ENCODE measurements at regions not wholly inside any gene's neighbourhood (a gene's known extent, or its start where the extent isn't known, plus 50 kb on each side); places are given as distances from the start of the nearest gene placed in this dataset.
"Not testable (repeated sequence)": the region's sequence is repeated elsewhere in the genome, so short reads cannot be mapped to it uniquely, and the experiment has no call there.

DNA sequence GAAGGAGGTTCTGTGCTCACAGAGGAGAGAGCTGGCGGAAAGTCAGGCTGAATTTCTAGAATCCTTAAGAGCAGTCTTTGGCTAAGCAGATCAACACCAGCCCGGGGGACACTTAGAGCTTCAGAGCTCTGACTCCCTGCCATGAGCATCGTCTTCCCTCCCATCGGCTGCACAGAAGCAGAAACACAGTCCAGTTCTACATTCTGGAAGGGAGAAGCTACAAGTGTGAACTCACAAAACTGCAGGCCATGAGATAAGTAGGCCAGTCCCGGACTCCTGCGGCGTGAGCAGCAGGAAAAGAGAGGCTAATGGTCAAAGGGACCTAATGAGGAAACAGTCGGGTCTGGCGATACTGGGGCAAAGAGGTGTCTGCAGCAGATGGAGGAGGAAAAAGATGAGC is 211.5 kb downstream of the DHX15 start:
- ATAC-seq (peak; percentile 51 to 60), DNase-seq (no peak)
- intact Hi-C loops (cut with DNase I): no loop called here

DNA sequence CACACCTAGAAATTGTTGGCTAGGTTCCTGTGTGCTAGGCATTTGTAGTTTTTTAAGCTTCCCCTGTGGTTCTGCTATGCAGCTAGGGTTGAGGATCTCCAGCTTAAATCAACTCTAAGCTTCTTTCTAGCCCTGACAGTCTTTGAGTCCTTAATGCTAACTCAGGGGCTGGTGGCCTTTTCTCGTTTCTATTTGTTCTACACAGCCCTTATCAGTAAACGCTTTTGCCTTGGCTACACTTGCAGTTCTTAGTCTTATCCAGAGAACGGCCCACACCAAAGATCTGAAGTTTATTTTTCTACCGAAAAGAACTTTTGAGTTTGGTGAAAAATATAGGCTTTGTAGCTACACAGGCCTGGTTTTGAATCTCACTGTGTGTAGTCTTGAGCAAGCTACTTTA is 212.0 kb downstream of the DHX15 start:
- intact Hi-C loops (cut with DNase I): no loop called here
- ATAC-seq: peak in 1 of 2 donors; percentile 68
- DNase-seq: no peak

DNA sequence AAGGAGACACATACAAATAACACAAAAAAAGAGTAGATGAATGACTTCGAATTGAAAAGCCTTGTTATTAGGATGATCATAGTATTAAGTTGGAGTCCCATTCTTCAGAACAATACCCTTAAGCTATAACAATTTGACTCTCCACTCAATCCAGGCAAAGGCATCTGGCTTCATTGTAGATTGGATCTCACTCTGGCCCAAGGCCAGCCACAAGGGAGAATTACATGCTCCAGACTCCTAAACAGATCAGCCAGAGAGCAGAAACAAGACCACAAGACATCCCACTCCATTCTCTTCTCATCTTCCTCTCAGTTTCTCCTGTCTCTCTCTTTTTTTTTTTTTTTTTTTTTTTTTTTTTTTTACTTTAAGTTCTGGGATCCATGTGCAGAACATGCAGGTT is 213.9 kb downstream of the DHX15 start:
- intact Hi-C loops (cut with DNase I): no loop called here
- no peak for DNase-seq
- ATAC-seq: no peak

DNA sequence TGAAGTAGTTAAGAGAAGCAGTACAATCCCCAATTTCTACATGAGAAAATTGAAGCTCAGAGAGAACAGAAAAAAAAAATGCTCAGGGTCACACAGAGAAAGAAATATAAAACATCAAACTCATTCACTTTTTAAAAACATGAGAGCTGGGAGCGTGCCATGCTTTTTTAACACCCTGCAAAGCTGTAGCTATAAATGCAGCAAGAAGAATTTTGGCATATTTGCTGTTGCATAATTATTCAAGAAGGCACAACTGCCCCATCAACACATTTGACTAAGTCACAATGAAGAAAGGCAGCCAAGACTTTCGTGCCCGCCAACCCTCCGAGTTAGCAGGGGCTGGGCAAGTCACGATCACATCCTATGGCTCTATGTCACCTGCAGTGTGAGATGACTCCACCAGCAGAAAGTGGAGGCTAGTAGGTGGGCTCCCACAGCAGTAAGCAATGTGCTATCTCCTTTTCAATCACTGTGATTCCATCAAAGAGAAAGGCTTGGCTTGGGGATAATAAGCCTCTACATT is 214.8 kb downstream of the DHX15 start:
- DNase-seq: no peak
- no peak for ATAC-seq
- intact Hi-C loops (cut with DNase I): no loop called here

DNA sequence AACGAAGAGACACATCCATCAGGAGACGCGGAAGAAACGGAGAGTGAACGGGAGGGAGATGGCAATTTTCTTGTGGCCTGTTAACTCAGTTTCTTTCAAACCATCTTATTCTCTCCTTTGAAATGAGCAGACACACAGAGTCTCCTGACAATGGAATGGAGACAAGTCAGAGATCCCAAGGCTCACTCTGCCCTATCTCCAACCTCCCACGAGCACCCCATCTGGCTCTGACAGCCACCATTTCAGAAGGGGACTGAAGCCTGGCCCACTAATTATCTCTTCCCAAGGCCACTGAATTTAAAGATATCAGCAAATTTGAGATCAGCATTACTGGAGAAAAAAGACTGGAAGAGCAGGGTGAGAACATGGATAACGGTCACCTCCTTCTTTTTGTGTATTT is 215.6 kb downstream of the DHX15 start:
- intact Hi-C loops (cut with DNase I): no loop called here
- DNase-seq: no peak
- ATAC-seq: no peak

DNA sequence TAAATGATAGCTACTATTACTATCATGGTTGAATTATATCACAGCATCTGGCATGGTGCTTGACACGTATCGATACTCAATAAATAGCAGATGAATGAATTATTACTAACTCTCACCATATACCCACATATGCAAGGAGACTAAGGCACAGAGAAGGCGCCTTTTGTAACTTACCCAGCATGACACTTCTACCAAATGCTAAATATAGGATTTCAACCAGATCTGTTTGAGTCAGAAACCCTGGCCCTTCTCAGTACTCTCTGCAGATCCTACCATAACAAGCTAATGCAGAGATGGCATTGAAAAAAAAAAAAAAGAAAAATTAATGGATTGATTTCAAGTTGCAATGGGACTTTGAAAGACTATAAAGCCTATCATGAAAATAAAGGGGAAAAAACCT is 219.5 kb downstream of the DHX15 start:
- DNase-seq (no peak), ATAC-seq (no peak)
- intact Hi-C loops (cut with DNase I): no loop called here

DNA sequence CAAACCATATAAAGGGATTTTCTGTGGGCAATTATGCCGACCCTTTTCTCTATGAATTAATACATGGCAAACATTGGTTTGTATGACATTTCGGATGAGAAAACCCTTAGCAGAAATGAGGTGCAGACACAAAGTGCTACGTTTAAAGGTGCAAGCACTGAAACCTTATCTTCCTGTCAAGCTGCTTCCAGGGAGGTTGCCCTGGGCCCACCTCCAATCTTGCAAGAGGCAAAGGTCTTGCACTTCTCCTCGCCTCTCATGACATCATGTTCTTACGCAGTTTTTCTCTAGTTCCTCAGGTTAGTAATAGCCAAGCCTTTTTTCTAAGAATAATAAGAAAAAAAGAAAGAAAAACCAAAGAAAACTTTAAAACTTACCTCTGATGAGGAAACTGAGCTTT is 220.1 kb downstream of the DHX15 start:
- ATAC-seq: no peak

DNA sequence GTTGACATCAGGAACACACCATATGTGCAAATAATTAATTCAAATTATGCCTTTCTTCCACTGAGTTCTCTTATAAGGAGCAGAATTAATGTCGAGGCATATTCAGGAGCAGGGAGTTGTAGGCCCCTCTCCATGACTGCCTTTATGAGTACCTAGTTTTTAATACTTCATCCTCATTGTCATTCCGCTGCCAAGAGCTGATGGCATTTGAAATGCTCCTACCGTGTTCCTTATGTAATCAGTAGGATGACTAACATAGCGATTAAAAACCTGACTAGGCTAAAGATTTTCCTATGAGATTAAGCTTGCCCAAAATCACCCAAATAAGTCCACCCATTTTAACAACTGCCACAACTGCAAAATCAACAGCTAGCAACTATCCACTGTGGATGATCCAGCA is 220.6 kb downstream of the DHX15 start:
- ATAC-seq (no peak), DNase-seq (no peak)
- intact Hi-C loops (cut with DNase I): no loop called here

More for the DNA sequence above, 220.1 kb downstream of the DHX15 start:
- DNase-seq: no peak
- intact Hi-C loops (cut with DNase I): no loop called here

DNA sequence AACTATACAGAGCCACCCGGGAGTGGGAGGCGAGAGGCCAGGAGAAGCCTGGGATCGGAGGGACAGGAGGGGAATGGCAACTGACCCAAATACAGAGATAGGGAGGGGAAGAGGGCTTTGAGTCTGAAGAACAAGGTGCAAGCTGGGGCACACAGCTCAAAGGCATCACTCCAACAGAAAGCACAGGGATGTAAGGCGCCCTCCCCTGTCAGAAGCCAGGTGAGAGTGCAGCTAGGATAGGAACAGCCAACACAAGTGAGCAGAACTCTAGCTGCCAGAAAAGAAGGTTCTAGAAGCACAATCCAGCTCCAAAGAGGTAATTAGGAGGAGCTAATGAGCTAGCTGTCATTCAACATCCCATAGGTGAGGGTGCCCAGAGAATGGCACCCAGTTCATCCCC is 232.2 kb downstream of the DHX15 start:
- ATAC-seq (no peak), DNase-seq (no peak)
- intact Hi-C loops (cut with DNase I): no loop called here

DNA sequence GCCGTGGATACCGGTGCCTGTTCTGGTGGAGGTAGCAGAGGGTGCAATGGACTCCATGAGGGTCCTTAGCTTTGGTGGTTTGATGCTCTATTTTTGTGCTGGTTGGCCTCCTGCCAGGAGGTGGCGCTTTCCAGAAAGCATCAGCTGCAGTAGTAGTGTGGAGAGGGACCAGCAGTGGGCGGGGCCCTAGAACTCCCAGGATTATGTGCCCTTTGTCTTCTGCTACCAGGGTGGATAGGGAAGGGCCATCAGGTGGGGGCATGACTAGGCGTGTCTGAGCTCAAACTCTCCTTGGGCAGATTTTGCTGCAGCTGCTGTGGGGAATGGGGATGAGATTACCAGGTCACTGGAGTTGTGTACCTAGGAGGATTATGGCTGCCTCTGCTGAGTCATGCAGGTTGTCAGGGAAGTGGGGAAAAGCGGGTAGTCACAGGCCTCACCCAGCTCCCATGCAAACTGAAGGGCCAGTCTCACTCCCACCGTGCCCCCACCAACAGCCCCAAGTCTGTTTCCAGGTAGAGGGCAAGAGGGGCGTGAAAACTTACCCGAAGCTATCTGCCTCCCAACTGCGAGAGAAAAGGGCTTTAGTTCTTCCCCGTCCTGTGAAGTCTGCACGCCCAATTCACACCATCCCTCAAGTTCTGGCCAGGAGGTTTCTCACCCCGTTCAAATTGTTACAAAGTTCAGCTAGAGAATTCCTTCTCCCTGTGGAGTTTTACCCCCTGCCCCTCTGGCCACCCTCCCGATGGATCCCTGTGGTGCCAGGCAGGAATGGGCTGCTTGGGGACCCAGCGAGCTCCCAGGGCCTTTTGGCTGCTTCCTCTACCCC is 235.0 kb downstream of the DHX15 start:
- ATAC-seq; DNase-seq; intact Hi-C loops (cut with DNase I): not testable (repeated sequence)

DNA sequence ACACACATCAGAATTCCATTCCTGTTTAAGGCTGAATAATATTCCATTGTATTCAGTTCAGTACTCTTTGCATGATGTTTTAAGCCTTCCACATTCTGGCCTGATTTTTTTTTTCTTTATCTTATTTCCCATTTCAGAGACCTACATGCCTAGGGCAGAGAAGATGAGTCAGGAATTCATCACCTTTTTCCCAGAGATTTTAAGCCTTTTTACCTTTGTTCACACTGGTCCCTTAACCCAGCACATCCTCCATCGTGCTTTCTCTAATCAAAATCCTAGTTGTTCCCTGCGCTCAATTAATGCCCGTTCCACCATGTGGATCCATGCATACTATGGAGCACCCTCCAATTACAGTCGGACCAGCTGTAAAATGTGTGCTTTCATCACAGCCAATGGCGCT is 245.1 kb downstream of the DHX15 start:
- ATAC-seq: no peak
- intact Hi-C loops (cut with DNase I): no loop called here
- no peak for DNase-seq

DNA sequence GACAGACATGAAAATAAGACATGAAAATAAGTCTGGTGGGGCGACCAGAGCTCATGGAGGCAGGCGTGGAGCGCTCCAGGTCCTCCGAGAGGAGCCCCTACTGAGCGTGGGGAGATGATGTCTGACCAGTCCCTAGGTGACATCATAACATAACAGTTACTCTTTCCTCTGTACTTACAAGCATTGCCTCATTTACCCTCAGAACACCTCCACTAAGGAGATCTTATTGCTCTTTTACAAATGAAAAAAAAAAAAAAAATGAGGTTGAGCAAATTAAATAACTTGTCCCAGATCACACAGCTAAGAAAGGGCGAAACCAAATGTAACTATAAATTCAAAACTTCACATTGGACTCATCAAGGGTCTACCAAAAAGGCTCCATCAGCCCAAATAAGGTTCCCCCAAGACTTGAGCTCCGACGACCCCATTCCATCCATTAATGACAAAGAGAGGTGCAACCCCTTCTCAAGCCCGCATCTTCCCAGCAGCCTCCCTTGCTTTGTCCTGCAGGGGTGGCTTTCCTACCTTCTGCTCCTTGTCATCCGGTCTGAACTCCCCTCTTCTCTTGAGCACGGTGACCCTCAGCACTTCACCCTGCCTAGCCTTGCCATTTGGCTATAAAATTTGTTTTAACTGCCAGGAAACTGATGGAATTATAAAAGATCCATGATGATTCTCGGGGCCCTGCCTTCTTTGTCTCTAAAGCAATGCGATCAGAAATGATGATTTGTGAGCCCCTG is 246.7 kb downstream of the DHX15 start:
- DNase-seq: no peak
- ATAC-seq: no peak
- intact Hi-C loops (cut with DNase I): no loop called here

DNA sequence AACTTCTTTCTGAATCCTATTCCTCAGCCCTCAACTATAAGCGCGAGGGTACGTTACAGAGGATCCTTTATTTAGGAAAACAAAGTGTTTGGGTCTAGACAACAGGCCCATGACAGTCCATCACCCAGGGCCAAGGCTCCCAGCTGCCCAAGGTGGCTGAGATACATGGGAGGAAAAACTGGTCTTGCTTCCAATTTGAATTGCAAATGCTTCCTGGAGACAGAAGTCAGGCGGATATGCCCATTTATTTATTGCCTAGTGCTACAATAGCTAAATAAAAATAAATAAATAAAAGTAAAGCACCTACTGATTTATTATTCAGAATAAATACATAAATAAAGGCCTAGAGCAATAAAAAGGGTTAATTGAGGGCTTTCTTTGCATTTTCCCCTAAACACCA is 248.7 kb downstream of the DHX15 start:
- intact Hi-C loops (cut with DNase I): no loop called here
- no peak for DNase-seq
- no peak for ATAC-seq

DNA sequence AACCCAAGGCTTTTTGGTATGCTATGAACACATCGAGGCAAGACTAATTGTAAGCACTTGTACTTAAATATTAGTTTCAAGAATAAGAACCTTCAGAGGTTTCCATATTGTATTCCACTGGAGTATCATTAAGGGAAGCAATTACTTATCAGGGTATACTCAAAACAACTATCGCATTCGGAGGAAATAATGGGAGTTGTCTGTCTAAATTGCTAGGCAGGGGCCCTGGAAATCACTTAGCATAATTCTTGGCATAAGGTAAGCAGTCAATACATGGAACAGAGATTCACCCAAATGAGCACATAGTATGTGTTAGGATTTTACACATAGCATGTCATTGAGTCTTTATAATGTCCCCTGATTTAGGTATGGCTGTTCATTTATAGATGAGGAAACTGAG is 249.4 kb downstream of the DHX15 start:
- intact Hi-C loops (cut with DNase I): no loop called here
- no peak for DNase-seq
- no peak for ATAC-seq

DNA sequence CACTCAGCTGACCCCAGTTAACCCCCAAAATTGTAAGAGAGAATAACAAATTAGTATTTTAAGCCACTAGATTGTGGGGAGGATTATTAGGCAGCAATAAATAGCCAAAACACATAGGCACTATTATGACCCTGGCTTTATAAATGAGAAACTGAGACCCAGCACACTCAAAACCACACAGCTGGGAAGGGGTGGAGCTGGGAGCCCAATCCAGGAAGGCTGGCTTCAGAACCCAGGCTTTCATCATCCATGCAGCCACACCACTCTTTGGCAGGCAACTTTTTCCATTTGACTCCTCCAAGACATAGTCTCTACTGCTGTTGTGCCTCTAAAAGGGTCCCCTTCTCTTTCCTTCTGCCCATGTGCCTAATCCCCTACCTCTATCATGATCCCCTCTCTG is 253.8 kb downstream of the DHX15 start:
- ATAC-seq (no peak), DNase-seq (no peak)
- intact Hi-C loops (cut with DNase I): no loop called here

DNA sequence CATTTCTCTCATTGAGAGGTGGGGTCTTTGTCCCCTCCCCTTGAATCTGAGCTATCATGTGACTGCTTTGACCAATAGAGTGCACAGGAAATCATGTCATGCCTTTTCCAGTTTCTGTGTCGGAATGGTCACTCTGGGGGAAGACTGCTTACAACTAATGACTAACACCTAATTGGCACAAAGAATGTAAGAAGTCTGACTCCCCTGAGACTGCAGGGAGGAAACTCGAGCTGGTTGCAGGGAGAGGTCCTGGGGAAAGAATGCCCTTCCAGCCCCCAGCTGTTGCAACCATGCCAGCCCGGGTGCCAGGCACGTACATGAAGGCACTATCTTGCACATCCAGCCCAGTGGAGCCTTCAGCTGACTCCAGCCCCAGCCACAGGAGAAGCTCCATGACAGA is 254.2 kb downstream of the DHX15 start:
- intact Hi-C loops (cut with DNase I): no loop called here
- no peak for ATAC-seq
- no peak for DNase-seq

DNA sequence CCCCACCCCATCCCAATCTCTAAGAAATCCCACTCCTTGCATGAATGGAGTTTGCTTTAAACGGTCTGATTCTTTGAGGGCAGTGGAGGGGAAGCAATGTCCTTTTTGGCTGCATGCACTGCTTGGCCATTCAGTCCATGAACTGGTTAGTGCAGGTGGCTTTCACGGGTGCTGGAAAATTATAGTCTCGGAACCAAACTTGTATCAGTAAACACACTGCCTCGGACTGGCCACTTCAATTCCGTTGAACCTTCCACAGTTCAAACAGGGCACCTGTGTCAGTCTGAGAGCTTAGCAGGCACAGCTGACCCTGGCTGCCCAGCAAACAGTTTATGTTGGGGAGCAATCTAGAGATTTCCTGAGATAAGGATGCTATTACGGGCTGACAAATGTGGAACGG is 255.6 kb downstream of the DHX15 start:
- no peak for DNase-seq
- intact Hi-C loops (cut with DNase I): no loop called here
- ATAC-seq: no peak

DNA sequence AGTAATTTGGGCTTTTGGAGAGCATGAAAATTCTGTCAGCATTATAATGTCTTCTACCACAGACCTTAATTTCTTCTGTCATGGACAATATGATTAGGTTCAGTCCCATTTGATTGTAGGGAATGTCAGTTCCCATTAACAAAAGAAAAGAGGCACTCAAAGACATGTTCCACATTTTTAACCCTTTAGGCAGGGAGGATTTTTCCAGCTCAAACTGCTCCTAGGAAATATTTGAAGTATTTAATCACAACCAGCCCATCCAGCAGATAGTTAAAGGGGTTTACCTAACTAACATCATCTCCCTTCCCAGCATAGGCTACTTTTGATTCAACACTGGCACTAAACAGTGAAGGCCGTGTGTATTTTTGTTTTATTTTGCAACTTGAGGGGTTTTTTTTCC is 256.0 kb downstream of the DHX15 start:
- intact Hi-C loops (cut with DNase I): no loop called here
- no peak for ATAC-seq

DNA sequence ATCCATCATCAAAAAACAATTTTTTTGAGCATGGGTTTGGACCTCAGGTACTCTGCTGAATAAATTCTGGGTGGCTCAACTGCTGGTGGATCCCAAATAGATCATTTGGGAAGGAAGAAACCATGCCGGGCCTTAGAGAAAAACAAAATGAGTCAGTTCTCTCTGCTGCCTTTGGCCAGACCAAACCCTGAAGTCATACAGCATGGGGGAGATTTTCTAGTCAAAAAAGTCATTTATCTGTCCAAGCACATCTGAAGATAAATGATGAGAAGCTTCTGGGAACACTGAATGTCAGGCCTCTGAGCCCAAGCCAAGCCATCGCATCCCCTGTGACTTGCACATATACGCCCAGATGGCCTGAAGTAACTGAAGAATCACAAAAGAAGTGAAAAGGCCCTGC is 261.4 kb downstream of the DHX15 start:
- no peak for ATAC-seq
- no peak for DNase-seq
- intact Hi-C loops (cut with DNase I): no loop called here

More for the DNA sequence above, 256.0 kb downstream of the DHX15 start:
- no peak for DNase-seq

DNA sequence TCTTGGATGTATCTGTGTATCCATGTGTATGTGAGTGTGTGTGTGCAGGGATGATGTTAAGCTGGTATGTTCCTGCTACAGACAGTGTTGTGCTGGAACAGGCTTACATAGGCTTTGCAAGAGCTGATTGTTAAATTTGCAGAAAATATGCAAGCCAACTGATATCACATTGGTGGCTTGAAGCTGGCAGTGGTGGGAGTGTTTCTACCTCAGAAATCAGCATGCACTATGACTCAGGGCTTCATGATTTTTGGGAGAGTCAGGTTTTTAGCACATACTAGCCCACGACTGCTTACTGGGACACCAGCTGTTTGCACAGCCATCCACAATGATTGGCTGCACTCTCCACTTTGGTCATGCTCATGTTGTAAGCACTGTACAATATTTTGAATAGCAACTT is 261.8 kb downstream of the DHX15 start:
- intact Hi-C loops (cut with DNase I): no loop called here
- DNase-seq (no peak), ATAC-seq (no peak)

DNA sequence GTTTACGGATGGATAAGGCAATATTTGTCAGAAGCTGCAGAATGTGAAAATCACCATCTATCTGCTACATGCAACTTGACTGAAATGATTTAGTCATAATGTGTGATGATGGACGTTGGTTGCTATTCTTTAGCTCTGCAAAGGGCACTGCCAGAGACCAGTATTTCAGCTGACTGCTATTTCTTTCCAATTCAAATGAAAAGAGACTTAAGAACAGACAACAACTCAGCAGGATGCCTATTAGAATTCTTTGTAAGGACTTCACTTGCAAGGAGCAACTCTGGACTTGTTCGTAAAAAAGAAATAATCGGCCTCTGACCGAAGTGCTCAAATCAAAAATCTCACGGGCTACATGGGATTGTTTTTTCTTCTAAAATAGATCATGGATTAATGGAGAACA is 262.7 kb downstream of the DHX15 start:
- intact Hi-C loops (cut with DNase I): no loop called here
- DNase-seq (no peak), ATAC-seq (no peak)
